Esophagus muscularis mucosa (tissue), 3 donors: ENCODE measurements at regions not wholly inside any gene's neighbourhood (a gene's known extent, or its start where the extent isn't known, plus 50 kb on each side); places are given as distances from the start of the nearest gene placed in this dataset.

Experiments used
- POLR2A ChIP-seq: fragments of 450-650 bp; IDR thresholded peaks from one replicate; pipeline ENCODE4 v1.6.1; 2017; ENCODE audit warnings: antibody characterized with exemption, moderate library complexity, mild to moderate bottlenecking, low read depth
- POLR2AphosphoS5 ChIP-seq, 2 donors: sonication (generic); formaldehyde crosslinking; IDR thresholded peaks; one replicate each; pipeline ENCODE4 v1.6.1; 2017; ENCODE audit warnings: antibody characterized with exemption in 2 of 2
- TF ChIP-seq, protein P1 (sequence below), 3 experiments: fragments of 200-600 bp in 2 of 3; fragments of 450-650 bp in 1 of 3; sonication (generic) in 2 of 3; IDR thresholded peaks; one replicate each; pipeline ENCODE4 v1.5.1; 2017 to 2019; ENCODE audit warnings: antibody characterized with exemption in 3 of 3, mild to moderate bottlenecking in 2 of 3, moderate library complexity in 1 of 3

DNA sequence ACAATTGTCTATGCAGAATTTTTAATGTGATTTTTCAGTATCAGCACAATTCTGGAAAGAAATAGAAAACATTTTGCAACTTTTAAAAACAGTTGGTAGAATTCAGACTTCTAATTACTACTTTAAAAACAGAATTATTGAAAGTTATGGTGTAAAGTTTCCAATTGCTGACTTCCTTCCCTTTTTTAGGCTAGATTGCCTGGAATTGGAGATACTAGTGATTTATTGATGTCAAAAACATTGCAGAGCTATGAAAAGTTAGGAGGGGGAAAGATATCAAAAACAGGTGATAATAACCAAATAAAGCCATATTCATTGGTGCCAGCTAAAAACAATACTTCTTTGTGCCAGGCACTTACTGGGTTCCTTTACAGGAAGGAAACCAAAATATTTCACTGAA is 485.5 kb downstream of the TMEM135 start:
- TF ChIP-seq, protein P1, sequence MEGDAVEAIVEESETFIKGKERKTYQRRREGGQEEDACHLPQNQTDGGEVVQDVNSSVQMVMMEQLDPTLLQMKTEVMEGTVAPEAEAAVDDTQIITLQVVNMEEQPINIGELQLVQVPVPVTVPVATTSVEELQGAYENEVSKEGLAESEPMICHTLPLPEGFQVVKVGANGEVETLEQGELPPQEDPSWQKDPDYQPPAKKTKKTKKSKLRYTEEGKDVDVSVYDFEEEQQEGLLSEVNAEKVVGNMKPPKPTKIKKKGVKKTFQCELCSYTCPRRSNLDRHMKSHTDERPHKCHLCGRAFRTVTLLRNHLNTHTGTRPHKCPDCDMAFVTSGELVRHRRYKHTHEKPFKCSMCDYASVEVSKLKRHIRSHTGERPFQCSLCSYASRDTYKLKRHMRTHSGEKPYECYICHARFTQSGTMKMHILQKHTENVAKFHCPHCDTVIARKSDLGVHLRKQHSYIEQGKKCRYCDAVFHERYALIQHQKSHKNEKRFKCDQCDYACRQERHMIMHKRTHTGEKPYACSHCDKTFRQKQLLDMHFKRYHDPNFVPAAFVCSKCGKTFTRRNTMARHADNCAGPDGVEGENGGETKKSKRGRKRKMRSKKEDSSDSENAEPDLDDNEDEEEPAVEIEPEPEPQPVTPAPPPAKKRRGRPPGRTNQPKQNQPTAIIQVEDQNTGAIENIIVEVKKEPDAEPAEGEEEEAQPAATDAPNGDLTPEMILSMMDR (IDR thresholded peaks at IDR 0.05): no peak
- no peak for TF ChIP-seq POLR2A
- TF ChIP-seq POLR2AphosphoS5 (IDR thresholded peaks at IDR 0.05): no peak
